LoVo (cell line): ENCODE measurements at regions not wholly inside any gene's neighbourhood (a gene's known extent, or its start where the extent isn't known, plus 50 kb on each side); places are given as distances from the start of the nearest gene placed in this dataset.
A peak's percentile ranks its signal among the peaks of the same experiment; 100 is the strongest.

ENCODE experiments used
- DNase-seq: peaks from one replicate; pipeline ENCODE4 v3.0.0-alpha.2; 2016; ENCODE audit warnings: low spot score

GRCh38 chr13:109397285-109397684, 389.1 kb downstream of the IRS2 start:
- DNase-seq: no peak

DNA sequence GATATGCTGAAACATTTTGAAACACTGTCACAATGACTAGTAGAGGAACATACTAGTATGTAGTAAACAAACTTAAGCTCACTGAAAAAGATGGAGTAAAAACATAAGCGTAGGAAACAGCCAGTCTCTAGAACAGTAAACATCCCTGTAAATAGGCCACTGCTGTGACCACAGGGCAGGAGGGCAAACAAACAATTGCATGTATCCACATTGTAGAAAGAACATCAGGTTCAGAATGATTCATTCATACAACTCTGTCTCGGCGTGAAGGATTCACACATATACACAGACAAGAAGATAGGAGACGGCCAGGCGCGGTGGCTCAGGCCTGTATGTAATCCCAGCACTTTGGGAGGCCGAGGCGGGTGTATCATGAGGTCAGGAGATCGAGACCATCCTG, 390.1 kb downstream of the IRS2 start:
- no peak for DNase-seq

- DNase-seq: no peak
Observed at GRCh38 chr13:109395014-109395413, 391.4 kb downstream of the IRS2 start.

GRCh38 chr13:109394311-109394988, 391.9 kb downstream of the IRS2 start:
- DNase-seq: no peak

- no peak for DNase-seq
Observed at GRCh38 chr13:109393045-109393444, 393.3 kb downstream of the IRS2 start.

DNA sequence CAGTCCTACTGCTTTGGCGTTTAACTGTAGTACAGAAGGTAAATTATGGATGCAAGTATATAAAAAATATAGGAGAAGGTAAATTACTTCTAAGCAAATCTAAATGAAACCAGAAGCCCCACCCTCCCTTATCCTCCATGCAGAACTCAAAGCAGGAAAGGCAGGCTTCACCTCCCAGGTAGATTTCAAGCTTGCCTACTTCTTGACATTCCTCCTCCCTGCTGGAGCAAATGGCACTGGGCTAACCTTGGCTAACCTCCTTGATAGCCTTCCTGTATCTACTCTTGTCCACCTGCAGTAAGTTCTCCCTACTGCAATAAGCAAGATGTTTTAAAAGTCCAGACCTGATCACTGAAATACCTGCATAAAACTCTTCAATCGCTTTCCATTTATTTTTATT, 396.0 kb downstream of the IRS2 start:
- no peak for DNase-seq

- no peak for DNase-seq
Observed at GRCh38 chr13:109389892-109390345, 396.5 kb downstream of the IRS2 start.

- no peak for DNase-seq
Observed at GRCh38 chr13:109389456-109389855, 396.9 kb downstream of the IRS2 start.

- DNase-seq: no peak
Observed at GRCh38 chr13:109387471-109387870, 398.9 kb downstream of the IRS2 start.

GRCh38 chr13:109385242-109385560, 401.2 kb downstream of the IRS2 start:
- DNase-seq: peak; percentile 27

DNA sequence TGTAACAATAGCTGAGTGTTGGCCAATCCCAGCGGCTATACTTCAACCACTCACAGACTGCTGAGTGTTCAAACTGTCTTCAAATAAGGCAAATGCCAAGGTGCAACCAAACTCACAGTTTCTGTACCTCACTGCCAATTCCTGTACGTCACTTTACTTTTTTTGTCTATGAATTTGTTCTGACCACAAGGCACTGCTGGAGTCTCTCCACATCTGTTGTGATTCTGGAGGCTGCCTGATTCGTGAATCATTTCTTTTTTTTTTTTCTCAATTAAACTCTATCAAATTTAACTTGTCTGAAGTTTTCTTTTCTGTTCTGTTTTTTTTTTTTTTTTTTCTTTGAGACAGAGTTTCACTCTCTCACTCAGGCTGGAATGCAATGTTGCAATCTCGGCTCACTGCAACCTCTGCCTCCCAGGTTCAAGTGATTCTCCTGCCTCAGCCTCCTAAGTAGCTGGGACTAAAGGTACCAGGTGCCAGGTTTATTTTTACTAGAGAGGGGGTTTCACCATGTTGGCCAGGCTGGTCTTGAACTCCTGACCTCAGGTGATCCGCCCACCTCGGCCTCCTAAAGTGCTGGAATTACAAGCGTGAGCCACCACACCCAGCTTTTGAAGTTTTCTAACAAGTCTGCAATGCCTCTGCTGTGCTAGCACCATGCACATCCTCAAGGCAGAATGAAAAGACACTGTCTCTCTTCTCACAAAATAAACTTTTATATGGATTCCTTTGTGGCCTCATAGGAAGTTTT, 401.7 kb downstream of the IRS2 start:
- no peak for DNase-seq

- DNase-seq: peak; percentile 38
Observed at GRCh38 chr13:109383683-109384082, 402.7 kb downstream of the IRS2 start.

GRCh38 chr13:109381546-109382180, 404.7 kb downstream of the IRS2 start:
- no peak for DNase-seq

- no peak for DNase-seq
Observed at GRCh38 chr13:109380457-109380856, 405.9 kb downstream of the IRS2 start.

GRCh38 chr13:109379930-109380329, 406.5 kb downstream of the IRS2 start:
- DNase-seq: no peak

DNA sequence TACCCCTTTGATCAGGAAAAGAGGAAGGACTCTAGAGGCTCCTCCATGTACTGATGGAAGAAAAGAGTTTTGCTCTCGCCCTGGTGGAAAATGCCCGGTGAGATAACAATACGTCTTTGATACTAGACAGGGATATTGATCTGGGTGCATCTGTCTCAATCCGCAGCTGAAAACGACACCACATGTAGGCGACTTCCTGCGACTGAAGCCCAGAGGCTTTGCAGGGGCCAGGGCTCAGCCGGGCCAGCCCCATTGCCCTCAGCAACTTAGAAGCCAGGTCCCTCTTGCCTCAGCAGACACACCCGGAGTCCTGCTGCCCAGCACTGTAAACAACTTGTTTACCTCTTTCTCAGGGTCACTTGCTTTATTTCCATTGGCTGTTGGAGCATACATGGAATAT, 409.4 kb downstream of the IRS2 start:
- no peak for DNase-seq

DNA sequence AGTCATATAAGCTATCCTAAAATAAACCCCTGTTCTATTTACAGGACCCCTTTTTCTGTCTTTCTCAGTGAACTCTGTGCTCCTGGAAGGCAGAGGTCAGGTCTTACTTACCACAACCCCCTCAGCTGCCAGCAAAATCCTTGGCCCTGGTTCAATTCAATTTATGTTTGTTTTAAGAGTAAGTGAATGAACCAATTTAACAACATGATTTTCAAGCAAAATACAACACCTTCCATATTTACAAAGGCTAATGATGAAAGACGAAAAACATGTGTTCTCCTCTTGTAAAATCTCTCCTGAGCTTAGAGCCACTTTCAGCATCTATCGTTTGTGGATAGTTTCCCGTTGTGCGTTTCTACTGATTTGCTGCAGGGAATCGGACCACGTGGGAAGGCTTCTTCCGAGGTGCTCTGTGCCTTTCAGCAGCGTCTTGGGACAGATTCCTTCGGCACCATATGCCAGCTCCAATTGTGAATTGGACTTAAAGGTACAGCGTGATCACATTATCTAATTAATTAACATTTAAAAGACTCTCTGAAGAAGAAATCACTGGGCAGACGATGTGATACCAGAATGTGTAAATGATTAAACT, 411.7 kb downstream of the IRS2 start:
- DNase-seq: no peak

- no peak for DNase-seq
Observed at GRCh38 chr13:109372666-109373065, 413.7 kb downstream of the IRS2 start.

- DNase-seq: no peak
Observed at GRCh38 chr13:109371066-109371465, 415.3 kb downstream of the IRS2 start.

DNA sequence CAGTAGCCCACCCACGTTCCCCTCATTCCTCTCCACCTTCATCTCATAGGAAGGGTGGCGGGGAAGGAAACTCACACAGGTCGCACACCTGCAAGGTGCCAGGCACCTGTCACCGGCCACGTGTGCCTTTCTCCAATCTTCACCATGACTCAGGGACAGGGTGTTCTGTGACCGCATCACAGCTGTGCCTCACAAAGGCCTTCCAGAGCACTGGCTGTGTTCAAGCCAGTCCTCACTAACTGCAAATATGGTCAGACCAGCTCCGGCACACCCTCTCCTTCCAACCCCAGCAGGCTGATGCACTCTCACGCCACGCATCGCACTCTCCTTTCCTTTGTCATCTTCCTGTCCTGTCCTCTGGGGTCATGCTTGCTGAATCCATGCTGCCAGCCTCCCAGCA, 415.9 kb downstream of the IRS2 start:
- no peak for DNase-seq

GRCh38 chr13:109369353-109370052, 416.9 kb downstream of the IRS2 start:
- DNase-seq: no peak

DNA sequence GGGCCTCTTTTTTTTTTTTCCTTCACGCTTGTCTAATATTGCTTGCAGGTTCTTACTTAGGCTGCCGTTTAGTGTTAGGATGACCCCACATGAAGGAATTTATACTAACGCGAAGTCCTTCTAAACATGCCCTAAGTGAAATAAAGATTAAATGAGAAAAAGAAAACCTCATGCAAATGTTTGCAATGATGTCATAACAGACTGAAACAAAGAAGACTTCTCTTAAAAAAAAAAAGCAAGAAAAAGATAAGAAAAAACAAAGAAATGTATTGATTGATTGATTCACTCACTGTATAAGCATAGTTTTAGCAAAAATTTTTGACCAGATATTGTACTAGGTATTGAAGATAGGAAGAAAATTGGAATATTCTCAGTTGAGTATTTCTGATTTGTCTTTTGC, 418.2 kb downstream of the IRS2 start:
- no peak for DNase-seq
